NCI-H2227 (cell line): ENCODE measurements at regions not wholly inside any gene's neighbourhood (a gene's known extent, or its start where the extent isn't known, plus 50 kb on each side); places are given as distances from the start of the nearest gene placed in this dataset.
A peak's percentile ranks its signal among the peaks of the same experiment; 100 is the strongest.

Experiments used
- DNase-seq: peaks from one replicate; lab custom pipeline; 2025; ENCODE audit not compliant: unreplicated experiment; lab: John Stamatoyannopoulos, UW

DNA sequence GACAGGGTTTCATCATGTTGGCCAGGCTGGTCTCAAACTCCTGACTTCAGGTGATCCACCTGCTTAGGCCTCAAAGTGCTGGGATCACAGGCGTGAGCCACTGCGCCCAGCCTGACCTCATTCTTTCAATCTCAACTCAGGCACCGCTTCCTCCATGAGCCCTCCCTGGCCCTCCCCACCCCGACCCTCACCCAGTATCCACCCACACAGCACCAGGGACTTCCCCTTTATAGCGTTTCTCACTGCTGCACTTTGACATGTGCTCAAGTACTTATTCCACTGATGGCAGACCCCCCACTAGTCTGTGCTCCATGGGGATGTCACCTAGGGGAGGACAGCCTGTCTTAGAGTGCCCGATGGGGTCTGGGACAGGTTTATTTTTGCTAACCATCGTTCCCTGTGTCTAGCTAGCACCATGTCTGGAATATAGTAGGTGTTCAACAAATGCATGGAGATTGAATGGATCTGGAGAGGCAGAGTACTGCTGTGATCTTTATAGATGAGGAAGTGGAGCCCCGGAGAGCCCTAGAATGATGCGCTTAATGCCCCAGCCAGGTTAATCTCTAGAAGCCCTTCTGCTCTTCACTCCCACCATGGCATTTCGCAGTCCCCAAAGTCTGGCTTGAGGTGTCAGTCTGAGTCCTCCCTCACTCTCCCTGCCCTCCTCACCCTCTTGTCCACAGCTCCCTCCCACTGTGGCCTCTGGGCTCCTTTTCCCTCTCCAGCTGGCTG lies 258.8 kb downstream of the RPS24 start:
- no peak for DNase-seq

DNA sequence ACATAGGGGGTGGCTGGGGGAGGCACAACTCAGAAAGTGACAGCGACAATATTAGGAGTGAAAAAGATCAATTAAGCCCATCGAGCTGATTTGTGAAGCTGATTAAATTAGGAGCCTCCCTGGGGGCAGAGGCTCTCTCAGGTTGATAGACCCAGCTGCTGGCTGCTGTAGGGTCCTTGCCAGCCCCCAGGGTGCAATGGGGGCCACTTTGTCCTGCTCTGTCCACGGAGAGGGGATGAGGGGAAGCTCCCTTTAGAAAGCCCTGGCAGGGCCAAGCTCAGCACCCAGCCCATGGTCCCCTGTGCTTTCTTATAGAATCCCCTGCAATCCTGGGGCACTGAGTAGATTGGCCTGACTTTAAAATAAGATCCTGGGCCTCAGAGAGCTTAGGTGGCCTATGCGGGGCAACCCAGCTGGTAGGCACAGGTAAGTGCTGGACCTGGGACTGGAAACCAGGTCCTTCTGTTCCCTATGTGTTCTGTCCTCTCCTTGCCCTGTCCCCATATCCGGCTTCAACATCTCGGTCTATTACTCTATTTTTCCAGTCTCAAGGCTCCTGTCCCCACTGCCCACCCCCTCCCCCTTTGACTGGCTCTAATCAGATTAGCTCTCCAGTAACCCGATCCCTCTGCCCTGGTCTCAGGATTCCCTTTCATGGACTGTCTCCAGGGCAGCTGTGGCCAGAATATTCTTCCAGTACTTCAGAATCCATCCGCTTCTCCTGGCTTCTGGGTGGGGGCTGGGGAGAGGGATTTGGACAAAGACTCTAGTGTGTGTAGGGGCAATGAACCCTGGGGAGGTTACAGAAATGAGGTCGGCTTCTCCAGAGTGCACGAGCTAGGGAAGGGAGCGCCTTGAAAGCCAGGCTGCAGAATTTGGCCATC lies 259.6 kb downstream of the RPS24 start:
- DNase-seq: no peak

DNA sequence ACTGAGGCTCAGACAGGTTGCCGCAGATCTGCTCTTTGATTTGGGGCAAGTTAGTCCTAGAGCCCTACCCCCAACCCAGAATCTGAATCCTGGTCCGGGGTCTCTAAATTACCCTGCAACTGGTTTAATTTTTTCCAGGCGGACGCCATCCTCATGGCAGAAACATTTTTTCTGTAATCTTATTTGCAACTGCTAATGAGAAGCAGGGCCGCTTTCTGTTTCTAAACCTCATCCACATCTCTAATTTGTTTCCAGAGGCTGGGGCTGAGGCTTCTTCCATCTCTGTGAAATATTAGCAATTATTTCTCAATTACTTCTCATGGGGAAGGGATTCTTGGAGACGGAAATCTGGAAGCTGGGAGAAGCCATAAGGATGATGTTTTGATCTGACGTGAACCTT lies 261.6 kb downstream of the RPS24 start:
- DNase-seq: no peak

DNA sequence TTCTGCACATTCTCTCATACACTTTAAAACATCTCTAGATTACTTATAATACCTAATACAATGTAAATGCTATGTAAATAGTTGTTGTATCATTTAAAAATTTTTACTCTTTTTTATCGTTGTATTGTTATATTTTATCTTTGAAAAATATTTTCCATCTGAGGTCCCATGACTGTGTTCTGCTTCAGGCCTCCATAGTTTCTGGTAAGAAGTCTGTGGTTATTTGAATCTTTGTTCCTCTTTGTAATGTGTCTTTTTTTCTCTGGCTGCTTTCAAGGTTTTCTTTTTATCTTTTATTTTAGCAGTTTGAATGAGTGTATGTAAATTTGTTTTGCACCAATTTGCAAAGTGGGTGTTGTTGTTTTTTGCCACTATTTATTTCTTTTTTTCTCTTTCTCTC lies 263.1 kb downstream of the RPS24 start:
- DNase-seq: no peak

DNA sequence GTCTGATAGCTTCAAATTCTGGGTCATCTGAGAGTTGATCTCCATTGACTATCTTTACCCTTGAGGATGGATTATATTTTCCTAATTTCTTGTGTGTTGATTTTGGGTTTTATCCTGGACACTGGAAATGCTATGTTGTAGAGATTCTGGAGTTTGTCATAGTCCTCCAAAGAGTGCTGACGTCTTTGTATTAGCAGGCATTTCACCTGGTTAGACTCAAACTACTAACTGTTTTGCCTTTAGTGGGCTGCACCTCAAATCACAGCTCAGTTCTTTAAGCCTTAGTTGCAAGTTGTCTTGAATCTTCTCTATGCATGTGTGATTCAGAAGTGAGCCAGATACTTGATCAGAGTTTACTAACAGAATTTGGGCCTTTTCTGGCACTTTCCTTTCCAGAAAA lies 264.3 kb downstream of the RPS24 start:
- DNase-seq: no peak

DNA sequence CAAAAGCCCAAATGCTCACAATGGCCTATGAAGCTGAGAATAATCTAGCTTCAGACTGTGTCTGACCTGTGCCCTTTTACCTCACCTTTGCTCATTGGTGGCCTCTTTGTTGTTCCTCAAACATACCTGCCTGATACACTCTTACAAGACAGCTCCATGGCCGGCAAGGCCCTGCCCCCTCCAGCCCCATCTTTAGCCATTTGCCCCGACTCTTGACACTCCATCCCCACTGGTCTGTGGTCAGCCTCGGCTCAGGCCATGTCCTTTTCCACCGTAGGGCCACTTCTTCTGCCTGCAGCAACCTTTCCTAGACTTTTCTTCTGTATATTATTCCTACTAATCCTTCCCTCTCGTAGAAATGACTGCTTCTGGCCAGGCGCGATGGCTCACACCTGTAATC lies 265.2 kb downstream of the RPS24 start:
- no peak for DNase-seq

DNA sequence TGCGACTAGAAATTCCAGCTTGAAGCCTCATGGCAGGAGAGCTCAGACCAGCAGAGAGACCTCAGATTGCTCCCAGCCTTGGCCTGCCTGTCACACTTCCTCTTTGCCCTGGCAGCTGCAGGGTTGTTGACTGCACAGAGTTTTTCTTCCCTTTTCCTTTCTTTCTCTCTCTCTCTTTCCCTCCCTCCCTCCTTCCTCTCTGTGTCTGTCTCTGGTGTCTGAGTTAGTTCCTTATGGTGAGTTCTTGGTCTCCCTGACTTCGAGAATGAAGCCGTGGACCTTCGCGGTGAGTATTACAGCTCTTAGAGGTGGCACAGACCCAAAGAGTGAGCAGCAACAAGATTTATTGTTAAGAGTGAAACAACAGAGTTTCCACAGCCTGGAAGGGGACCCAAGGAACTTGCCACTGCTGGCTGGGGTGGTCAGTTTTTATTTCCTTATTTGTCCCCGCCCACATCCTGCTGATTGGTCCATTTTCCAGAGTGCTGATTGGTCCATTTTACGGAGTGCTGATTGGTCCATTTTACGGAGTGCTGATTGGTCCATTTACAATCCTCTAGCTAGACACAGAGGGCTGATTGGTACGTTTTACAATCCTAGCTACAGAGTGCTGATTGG lies 266.3 kb downstream of the RPS24 start:
- no peak for DNase-seq

DNA sequence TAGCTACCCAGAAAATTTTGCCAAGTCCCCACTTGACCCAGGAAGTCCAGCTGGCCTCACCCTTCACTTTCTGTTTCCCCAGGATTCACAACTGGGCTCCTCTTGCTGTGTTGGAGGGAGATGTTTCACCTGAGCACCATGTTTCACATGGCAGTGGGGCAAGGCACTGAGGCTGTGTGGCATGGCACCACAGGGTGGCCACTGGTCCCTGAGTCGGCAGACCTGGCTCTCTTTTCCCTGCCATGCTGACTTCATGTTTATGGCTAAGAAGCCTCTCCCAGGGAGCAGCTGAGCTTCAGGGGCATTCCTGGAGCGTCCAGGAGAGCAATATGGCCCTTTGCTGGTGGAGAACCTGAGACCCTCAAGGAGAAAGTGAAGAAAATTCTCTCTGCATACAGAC lies 266.9 kb downstream of the RPS24 start:
- no peak for DNase-seq

DNA sequence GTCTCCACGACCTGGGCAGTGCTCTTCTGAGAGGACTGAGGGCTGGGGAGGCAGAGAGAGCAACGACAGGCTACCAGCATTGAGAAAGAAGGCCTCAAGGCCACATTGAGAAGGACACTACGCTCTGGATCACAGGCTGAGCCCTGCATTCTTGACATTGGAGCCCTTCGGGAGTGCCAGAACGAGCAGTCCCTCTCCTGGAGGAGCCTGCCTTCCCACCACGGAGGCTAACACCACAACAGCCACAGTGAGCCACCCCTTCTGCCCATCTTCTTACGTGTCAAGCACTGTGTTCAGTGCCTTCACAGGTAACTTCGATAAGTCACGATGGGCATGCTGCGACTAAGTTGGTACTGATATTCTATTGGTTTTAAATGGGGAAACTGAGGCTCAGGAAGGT lies 267.8 kb downstream of the RPS24 start:
- DNase-seq: no peak

DNA sequence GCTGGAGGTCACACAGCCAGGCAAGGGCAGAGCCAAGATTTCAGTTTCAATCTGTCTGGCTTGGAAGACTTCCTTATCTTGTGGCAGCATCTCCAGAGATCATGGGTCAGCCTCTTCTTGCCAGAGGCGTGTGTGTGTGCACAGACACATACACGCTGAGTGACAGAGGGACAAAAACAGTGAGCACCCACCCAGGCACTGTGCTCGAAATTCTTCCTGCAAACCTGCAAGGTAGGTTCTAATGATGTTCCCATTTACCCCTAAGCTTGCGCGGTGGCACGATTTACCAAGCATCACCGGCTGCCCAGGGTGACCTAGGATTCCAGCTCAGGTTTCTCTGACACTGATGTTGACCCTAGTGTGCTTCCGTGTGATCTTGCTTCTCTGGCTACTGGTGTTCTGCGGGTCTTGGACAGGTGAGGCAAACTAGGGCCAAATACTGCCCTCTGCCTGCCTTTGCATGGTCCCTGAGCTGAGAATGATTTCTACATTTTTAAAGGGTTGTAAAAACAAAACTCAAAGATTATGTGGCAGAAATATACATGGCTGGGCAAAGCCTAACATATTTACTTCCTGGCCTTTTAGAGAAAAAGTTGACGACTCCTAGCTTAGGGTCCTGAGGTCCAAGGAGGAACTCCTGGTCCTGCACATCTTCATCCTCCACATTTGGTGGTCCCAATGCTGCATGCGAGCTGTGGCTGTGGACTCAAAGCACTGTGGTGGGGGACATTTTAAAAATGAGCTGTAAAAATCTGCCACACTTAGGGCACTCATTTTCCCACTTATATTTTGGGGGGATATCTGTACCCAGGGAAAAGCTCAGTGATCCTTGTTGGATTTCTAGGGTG lies 268.5 kb downstream of the RPS24 start:
- no peak for DNase-seq

DNA sequence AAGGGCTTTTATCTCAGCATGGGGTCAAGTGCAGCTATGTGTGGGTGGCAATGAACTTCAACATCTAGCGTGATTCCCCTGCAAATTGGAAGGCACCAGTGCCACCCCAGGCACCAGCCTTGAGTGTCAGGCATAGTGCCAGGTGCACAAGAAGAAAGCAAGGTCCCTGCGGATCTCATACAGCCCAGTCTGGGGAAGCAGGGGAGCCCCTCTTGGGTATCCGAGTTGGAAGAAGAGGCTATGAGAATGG lies 269.0 kb downstream of the RPS24 start:
- DNase-seq: no peak

DNA sequence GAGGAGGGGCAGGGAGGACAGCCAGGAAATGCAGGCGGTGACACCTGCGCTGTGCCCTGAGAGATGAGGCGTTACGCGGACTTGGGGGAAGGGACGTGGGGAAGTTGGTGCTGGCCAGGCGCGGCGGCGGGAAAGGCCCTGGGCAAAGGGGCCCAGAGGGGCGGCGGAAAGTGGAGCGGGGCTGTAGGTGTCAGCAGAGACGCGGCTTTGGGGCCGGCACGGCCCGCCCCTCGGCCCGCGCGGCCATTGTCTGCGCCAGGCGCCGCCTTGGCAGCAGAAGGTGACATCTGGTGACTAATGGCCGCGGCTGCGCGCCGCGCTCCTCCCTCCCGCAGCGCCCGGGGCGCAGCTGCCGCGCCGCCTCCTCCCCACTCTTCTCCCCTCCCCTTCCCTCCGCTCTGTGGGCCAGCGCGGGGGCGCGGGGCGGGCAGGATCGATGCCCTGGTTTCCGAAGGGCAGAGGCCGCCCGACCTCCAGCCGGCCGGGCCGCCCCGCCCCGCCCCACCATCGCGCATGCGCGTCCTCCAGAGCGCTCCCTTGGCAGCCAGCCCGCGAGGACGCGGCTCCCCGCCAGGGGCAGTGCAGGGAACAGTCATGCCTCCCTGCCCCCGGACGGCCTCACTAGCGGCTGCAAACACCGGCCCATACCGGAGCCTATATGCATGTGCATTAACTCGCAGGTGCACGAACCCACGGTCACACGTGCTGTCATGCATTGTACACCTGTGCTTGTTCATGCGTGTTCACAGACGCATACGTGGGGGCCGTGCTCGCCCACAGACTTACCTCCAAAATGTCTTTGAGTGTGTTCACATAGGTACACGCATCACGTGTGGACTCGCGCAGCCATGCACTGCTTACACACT lies 269.6 kb downstream of the RPS24 start:
- DNase-seq: peak; percentile 91

DNA sequence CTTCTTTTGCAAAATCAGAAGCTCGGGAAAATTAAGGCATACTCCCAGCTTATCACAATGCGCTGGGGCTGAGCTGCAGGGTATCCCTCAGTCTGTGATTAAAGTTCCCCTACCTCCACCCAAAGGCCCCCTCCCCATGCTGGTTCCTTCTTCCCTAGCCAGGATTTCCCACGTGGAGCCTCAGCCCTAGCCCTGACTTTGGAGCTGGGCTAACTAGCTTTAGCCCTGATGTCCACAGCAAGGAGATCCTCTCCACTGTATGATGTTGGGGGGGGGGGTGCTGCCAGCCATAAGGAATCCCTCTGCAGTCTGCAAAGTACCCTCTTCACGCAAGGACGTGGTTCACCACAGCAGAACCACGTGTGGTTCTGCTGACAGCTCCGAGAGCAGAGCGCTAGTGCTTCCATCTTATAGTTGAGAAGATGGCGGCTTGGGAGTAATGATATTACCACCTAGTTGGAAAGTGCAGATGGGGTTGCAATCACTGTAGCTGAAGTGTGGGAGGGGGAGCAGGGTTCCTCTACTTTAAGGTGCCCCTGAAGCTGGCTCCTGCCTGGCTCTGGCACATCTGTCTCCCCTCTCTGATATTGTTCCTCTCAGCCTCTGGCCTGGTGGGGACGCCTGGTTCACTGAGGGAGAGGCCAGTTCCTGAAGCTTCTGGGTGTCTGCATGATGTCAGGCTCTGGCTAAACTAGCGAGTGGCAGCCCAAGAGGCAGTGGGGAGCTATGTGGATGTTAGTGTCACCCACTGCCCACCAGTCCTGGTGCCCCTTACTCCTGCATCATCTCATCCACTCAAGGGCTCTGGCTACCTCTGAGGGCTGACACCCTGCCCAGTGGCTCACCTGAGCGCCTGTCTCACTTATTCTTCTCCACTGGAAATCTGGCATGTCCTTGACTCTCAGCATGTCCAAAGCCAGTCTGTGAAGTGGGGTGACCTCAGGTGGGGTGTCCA lies 270.7 kb downstream of the RPS24 start:
- no peak for DNase-seq

DNA sequence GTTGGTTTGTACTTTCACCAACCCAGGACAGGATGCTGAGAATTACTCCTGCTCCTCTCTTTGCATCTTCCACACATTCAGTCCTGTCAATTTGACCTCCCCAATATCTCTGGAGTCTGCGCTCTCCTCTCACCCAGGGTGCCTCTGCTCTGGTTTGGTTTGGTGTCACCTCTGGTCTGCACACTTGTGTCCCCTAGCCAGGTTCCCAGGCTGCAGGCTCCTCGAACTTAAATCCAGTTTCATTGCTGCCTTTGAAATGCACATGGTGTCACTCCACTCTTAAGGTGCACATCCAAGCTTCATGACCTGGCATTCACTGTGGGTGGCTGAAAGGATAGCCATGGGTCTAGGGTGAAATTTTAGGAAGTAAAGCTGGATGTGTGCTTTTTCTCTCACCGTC lies 271.6 kb downstream of the RPS24 start:
- no peak for DNase-seq

DNA sequence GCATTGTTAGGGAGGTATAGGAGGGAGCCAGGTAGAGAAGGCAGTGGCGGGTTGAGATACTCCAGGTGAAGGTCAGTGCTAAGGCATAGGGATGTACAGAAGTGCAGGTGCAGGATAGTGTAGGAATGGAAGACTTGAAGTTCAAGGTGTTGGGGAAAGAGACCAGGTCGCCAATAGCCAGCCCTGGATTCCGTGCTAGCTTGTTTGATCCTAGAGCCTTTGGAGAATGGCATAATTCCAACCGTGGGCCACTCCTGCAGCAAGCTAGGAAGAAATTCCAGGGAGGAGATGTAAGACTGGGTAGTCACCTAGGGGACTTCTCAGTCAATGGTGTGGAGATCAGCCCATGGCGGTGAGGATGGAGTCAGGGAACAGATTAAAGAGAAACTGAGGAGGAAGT lies 272.7 kb downstream of the RPS24 start:
- DNase-seq: no peak

DNA sequence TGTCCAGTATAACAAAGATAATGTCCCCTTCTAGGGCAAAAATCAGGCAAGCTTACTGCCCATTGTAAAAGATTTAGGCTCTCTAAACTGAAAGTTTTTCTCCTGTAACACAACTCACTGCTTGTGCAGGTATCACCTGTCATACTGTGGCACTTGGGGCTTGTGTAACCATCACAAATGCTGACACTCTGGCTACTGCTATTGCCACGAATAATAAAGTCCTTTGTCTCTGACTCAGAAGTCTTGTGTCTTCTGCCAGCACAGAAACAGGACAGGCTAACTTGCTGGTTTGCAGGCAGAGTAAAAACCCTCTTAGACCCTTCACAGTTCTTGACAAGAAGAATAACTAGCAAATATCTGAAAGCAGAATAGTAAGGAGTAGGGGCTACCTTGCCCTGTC lies 273.9 kb downstream of the RPS24 start:
- DNase-seq: no peak

DNA sequence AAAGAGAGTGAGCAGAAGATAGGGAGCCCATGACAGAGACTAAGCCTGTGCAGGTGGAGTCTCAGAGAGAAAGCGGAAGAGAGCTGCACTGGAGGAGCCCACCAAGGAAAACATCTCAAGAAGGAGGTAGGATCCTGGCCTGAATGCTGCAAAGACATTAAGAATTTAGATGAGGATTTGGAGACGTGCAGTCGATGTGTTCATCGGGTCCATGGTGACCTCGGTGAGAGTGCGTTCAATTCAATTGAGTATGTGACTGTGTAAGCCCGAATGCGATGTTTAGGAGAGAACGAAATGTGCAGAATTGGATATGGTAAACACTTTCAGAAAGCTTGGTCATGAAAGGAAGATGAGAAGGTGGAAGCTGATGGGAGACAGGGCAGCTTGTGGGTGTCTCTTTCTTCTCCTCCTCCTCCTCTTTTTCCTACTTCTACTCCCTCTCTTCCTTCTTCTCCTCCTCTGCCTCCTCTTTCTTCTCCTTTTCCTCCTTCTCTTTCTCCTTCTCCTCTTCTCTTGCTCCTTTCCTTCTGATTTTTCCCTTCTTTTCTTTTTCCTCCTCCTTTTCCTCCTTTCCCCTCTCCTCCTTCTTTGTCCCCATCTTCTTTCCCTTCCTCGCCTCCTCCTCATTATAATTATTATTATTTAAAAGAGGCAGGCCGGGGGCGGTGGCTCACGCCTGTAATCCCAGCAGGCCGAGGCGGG lies 276.0 kb downstream of the RPS24 start:
- DNase-seq: no peak

DNA sequence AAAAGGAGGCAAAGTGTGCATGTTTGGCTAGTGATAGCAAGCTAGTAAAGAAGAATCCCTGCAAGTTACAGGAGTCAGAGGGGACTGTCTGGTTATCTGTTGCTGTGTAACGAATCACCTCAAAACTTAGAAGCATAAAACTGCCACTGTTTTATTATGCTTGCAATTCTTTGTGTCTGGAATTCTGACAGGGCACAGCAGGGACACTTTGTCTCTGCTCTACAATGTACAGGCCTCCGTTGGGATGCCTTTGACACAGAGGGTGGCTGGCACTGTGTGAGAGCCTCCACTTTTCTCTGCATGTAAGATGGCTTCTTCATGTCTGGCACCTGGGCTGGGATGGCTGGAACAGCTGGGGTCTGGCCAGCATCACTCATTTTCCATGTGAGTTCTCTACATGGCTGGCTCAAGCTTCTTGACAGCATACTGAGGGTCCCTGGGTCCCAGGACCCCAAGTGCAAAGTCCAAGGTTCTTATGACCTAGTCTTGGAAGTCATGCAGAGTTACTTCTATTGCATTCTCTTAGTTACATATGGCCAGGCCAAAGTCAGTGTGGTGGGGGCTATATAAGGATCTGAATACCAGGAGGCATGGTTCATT lies 276.9 kb downstream of the RPS24 start:
- DNase-seq: no peak
